ENCODE measurements at regions not wholly inside any gene's neighbourhood (a gene's known extent, or its start where the extent isn't known, plus 50 kb on each side); places are given as distances from the start of the nearest gene placed in this dataset.

GRCh38 chr6:78551361-78551760, 316.0 kb upstream of the IRAK1BP1 start:
- DNase-seq (ENCODE audit: low read depth in 2 of 2) = no peak
- H3K4me3 ChIP-seq (replicated peaks in 1 of 2; ENCODE audit: low read depth in 2 of 2, low read length in 2 of 2) = no peak overlapping the region
- no peak for TF ChIP-seq CTCF (IDR thresholded peaks at IDR 0.05; ENCODE audit: low read depth, low read length)

- H3K4me3 ChIP-seq (replicated peaks in 1 of 2; ENCODE audit: low read depth in 2 of 2, low read length in 2 of 2) = no peak overlapping the region
- no peak for TF ChIP-seq CTCF (IDR thresholded peaks at IDR 0.05; ENCODE audit: low read depth, low read length)
- DNase-seq (ENCODE audit: low read depth in 2 of 2) = no peak
Observed at GRCh38 chr6:78552435-78552834, 314.9 kb upstream of the IRAK1BP1 start.

GRCh38 chr6:78554341-78554740, 313.0 kb upstream of the IRAK1BP1 start:
- no peak overlapping the region for H3K4me3 ChIP-seq (replicated peaks in 1 of 2; ENCODE audit: low read depth in 2 of 2, low read length in 2 of 2)
- DNase-seq (ENCODE audit: low read depth in 2 of 2) = no peak
- TF ChIP-seq CTCF (IDR thresholded peaks at IDR 0.05; ENCODE audit: low read depth, low read length) = no peak

GRCh38 chr6:78559056-78559455, 308.3 kb upstream of the IRAK1BP1 start:
- DNase-seq (ENCODE audit: low read depth in 2 of 2) = no peak
- H3K4me3 ChIP-seq (replicated peaks in 1 of 2; ENCODE audit: low read depth in 2 of 2, low read length in 2 of 2) = no peak overlapping the region
- no peak for TF ChIP-seq CTCF (IDR thresholded peaks at IDR 0.05; ENCODE audit: low read depth, low read length)

- TF ChIP-seq CTCF (IDR thresholded peaks at IDR 0.05; ENCODE audit: low read depth, low read length) = no peak
- no peak overlapping the region for H3K4me3 ChIP-seq (replicated peaks in 1 of 2; ENCODE audit: low read depth in 2 of 2, low read length in 2 of 2)
- peak in 1 of 2 donors; percentile 11 for DNase-seq (ENCODE audit: low read depth in 2 of 2)
Observed at GRCh38 chr6:78561015-78561414, 306.3 kb upstream of the IRAK1BP1 start.

GRCh38 chr6:78565997-78566396, 301.4 kb upstream of the IRAK1BP1 start:
- no peak overlapping the region for H3K4me3 ChIP-seq (replicated peaks in 1 of 2; ENCODE audit: low read depth in 2 of 2, low read length in 2 of 2)
- TF ChIP-seq CTCF (IDR thresholded peaks at IDR 0.05; ENCODE audit: low read depth, low read length) = no peak
- no peak for DNase-seq (ENCODE audit: low read depth in 2 of 2)

- no peak overlapping the region for H3K4me3 ChIP-seq (replicated peaks in 1 of 2; ENCODE audit: low read depth in 2 of 2, low read length in 2 of 2)
- no peak for TF ChIP-seq CTCF (IDR thresholded peaks at IDR 0.05; ENCODE audit: low read depth, low read length)
- DNase-seq (ENCODE audit: low read depth in 2 of 2) = no peak
Observed at GRCh38 chr6:78570044-78570443, 297.3 kb upstream of the IRAK1BP1 start.

Measured in cardiac fibroblast (primary cell).